ENCODE measurements at regions not wholly inside any gene's neighbourhood (a gene's known extent, or its start where the extent isn't known, plus 50 kb on each side); places are given as distances from the start of the nearest gene placed in this dataset.

DNA sequence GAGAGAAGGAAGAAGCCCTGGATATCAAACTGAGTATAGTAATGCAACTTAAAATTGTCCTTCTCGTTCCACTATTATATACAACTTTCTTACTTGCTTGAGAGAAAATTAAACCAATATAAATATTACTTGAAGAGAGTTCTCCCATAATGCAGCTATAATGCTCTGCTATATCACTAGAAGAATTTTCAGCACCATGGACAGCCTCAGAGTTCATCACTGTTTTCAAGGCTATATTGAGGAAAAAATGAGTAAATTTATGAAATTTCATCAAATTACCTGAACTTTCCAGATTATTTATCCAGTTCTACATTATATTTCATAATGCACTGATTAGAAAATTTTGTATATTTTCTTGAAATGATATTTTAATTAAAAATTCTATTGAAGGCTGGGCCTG lies 1053.5 kb upstream of the FAM98A start:
- FAIRE-seq (no peak), DNase-seq (ENCODE audit: low read depth in 1 of 2, low spot score in 2 of 2) (no peak)
- Histone ChIP-seq H3K36me3 (ENCODE audit: control insufficient read depth in 2 of 4, insufficient read depth in 4 of 4, low read length in 3 of 4) (no peaks in the 10 kb centered on the region), H3K14ac (ENCODE audit: insufficient read length) (no peak overlapping the region), H2BK15ac (ENCODE audit: low read length) (no peak overlapping the region), H2BK120ac (replicated peaks; ENCODE audit: low read depth, low read length) (no peak overlapping the region), H2BK20ac (ENCODE audit: low read length) (no peak overlapping the region), H4K5ac (ENCODE audit: insufficient read length, low read depth, low read length) (no peak overlapping the region), H3K4ac (replicated peaks; ENCODE audit: insufficient read length, low read depth, low read length) (no peak overlapping the region), H4K20me1 (replicated peaks in 1 of 2; ENCODE audit: control insufficient read depth in 1 of 2, insufficient read depth in 2 of 2, low read length in 2 of 2) (no peaks in the 10 kb centered on the region), H3K18ac (ENCODE audit: extremely low read depth, low read length) (no peak overlapping the region), H3K27me3 (replicated peaks in 1 of 4; ENCODE audit: control insufficient read depth in 3 of 4, extremely low read depth in 1 of 4, insufficient read depth in 3 of 4, low read length in 3 of 4) (no peaks in the 10 kb centered on the region), H3K4me2 (ENCODE audit: insufficient read depth in 1 of 2, low read depth in 2 of 2, low read length in 2 of 2) (no peak overlapping the region), H3K9ac (replicated peaks in 1 of 4; ENCODE audit: extremely low read depth in 1 of 4, low read depth in 3 of 4, low read length in 3 of 4) (no peak overlapping the region), H3K27ac (ENCODE audit: low read depth, low read length) (no peak overlapping the region), H2BK12ac (ENCODE audit: low read depth, low read length) (no peak overlapping the region), H4K8ac (ENCODE audit: extremely low read depth, insufficient read depth, low read length) (no peak overlapping the region), H3K9me3 (ENCODE audit: insufficient read depth in 2 of 2, low read depth in 1 of 2, low read length in 1 of 2) (no peaks in the 10 kb centered on the region), H3K79me1 (ENCODE audit: low read depth, low read length) (no peaks in the 10 kb centered on the region), H2AK5ac (ENCODE audit: low read depth, low read length) (no peak overlapping the region), H4K91ac (replicated peaks; ENCODE audit: insufficient read length, low read length) (no peak overlapping the region), H2AFZ (ENCODE audit: low read length) (no peak overlapping the region), H3K23me2 (ENCODE audit: low read depth, low read length) (no peaks in the 10 kb centered on the region), H3K23ac (ENCODE audit: insufficient read length) (no peak overlapping the region), H3K56ac (replicated peaks; ENCODE audit: insufficient read length, low read depth, low read length) (no peak overlapping the region), H3K4me1 (replicated peaks in 1 of 4; ENCODE audit: control insufficient read depth in 3 of 4, insufficient read depth in 4 of 4, low read length in 3 of 4) (peaks cover 0 to 3% (median 0%) of the 10 kb centered on the region in 4 experiments; a peak in 1 of 7 replicates), H2BK5ac (ENCODE audit: low read depth, low read length) (no peak overlapping the region), H3K4me3 (ENCODE audit: extremely low read depth in 1 of 4, insufficient read depth in 2 of 4, low read depth in 3 of 4, low read length in 4 of 4) (no peak overlapping the region), H3K79me2 (ENCODE audit: control insufficient read depth in 1 of 2, insufficient read depth in 2 of 2, low read length in 2 of 2) (no peaks in the 10 kb centered on the region)
- 91% methylated on average over 1 of the region's 1 CpG; no CpG with 5 or more reads in 1 of the 2 experiments for whole genome bisulfite sequencing, 2 experiments (ENCODE audit: extremely low coverage in 1 of 2, insufficient coverage in 1 of 2, insufficient read length in 1 of 2, insufficient replicate concordance in 2 of 2, low coverage in 1 of 2, low lambda C conversion rate in 2 of 2, missing lambda C conversion rate in 1 of 2)
- ChIA-PET POLR2A (ENCODE audit: partially characterized antibody) (no interaction called here), CTCF (ENCODE audit: partially characterized antibody) (no interaction called here)
- TF ChIP-seq CTBP2 (IDR thresholded peaks at IDR 0.05; ENCODE audit: borderline replicate concordance, insufficient read depth, insufficient read length, low read length) (no peak), GABPA (IDR thresholded peaks at IDR 0.05; ENCODE audit: borderline replicate concordance, insufficient read depth, low read length) (no peak), RAD21 (IDR thresholded peaks at IDR 0.05 in 1 of 2, conservative IDR thresholded peaks at IDR 0.05 in 1 of 2; ENCODE audit: low read depth in 2 of 2, low read length in 2 of 2) (no peak), BCL11A (IDR thresholded peaks at IDR 0.05; ENCODE audit: low read depth in 2 of 2, low read length in 2 of 2) (no peak), YY1 (IDR thresholded peaks at IDR 0.05; ENCODE audit: low read depth, low read length) (no peak), RFX5 (IDR thresholded peaks at IDR 0.05; ENCODE audit: borderline replicate concordance, low read depth, low read length) (no peak), CHD1 (IDR thresholded peaks at IDR 0.05; ENCODE audit: low read depth, low read length) (no peak), TAF7 (optimal IDR thresholded peaks at IDR 0.05; ENCODE audit: borderline replicate concordance, low read depth, low read length) (no peak), KDM4A (IDR thresholded peaks at IDR 0.05; ENCODE audit: low read depth, low read length, severe bottlenecking) (no peak), EP300 (IDR thresholded peaks at IDR 0.05; ENCODE audit: borderline replicate concordance in 1 of 2, low read depth in 2 of 2, low read length in 2 of 2) (no peak), EGR1 (IDR thresholded peaks at IDR 0.05; ENCODE audit: borderline replicate concordance, low read depth, low read length) (no peak)
- TF ChIP-seq, protein P1, sequence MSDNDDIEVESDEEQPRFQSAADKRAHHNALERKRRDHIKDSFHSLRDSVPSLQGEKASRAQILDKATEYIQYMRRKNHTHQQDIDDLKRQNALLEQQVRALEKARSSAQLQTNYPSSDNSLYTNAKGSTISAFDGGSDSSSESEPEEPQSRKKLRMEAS (IDR thresholded peaks at IDR 0.05): no peak

Measured in H1 (cell line).